ENCODE measurements at regions not wholly inside any gene's neighbourhood (a gene's known extent, or its start where the extent isn't known, plus 50 kb on each side); places are given as distances from the start of the nearest gene placed in this dataset.

GRCh38 chr16:59634004-59634579, 900.0 kb upstream of the GOT2 start:
- TF ChIP-seq CTCF (IDR thresholded peaks at IDR 0.05): no peak
- no peak for TF ChIP-seq POLR2AphosphoS5 (IDR thresholded peaks at IDR 0.05)
- no peak for TF ChIP-seq EP300 (IDR thresholded peaks at IDR 0.05)
- no peak for TF ChIP-seq POLR2A (IDR thresholded peaks at IDR 0.05)
